HL-60 (cell line): ENCODE measurements at regions not wholly inside any gene's neighbourhood (a gene's known extent, or its start where the extent isn't known, plus 50 kb on each side); places are given as distances from the start of the nearest gene placed in this dataset.

Source experiments
- DNase-seq, 2 experiments: peaks; one replicate each; pipeline ENCODE4 v3.0.0-alpha.2; 2010 to 2020; ENCODE audit warnings: low read depth in 1 of 2, low spot score in 1 of 2
- H3K27ac ChIP-seq: fragments of 250-450 bp; sonication (Bioruptor Pico); replicated peaks from 2 replicates; pipeline ENCODE4 v1.5.1; 2020; ENCODE audit warnings: mild to moderate bottlenecking, moderate library complexity
- H3K27me3 ChIP-seq: fragments of 250-450 bp; sonication (Bioruptor Pico); 2 replicates; pipeline ENCODE4 v1.5.1; 2021; ENCODE audit warnings: mild to moderate bottlenecking, moderate library complexity; ENCODE audit not compliant: insufficient read depth, poor library complexity, severe bottlenecking
- H3K4me3 ChIP-seq: replicated peaks from 2 replicates; pipeline ENCODE4 v1.5.1; 2011; ENCODE audit warnings: mild to moderate bottlenecking, control low read depth, low read length; ENCODE audit not compliant: insufficient read depth
- GABPA ChIP-seq: IDR thresholded peaks from 2 replicates; pipeline ENCODE4 v1.6.1; 2012; ENCODE audit warnings: low read depth
- POLR2AphosphoS5 ChIP-seq: IDR thresholded peaks from 2 replicates; pipeline ENCODE4 v1.6.1; 2012; ENCODE audit warnings: low read depth
- SPI1 ChIP-seq: IDR thresholded peaks from 2 replicates; pipeline ENCODE4 v1.6.1; 2012; ENCODE audit warnings: low read depth, mild to moderate bottlenecking, borderline replicate concordance
- TF ChIP-seq, protein P1 (sequence below): IDR thresholded peaks from one replicate; pipeline ENCODE4 v1.5.1; 2011; ENCODE audit warnings: low read length, control low read depth, inconsistent platforms; ENCODE audit not compliant: insufficient read depth

DNA sequence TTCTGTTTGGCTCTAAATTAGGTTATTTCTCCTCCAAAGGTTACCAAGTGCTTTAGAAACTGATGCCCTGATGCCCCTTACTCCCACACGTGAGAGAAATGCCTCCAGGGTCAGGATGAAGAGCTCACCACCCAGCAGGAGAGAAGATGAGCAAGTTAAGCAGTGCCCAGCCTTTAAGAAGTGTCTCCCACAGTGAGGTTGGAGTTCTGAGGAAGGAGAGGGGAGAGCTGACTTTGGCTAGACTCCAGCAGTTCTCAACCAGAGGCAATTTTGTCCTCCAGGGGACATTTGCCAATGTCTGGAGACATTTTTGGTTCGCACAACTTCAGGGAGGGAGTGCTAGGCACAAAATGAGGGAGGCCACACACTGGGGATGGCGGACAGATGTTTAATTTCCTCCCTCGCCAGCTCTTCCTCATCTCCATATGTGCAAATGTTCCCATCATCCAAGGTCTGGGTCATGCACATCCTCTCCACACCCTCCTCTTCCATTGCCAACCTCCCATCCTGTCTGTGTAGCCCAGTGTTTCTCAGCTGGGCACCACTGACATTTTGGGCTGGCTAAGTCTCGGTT, 50.6 kb upstream of the SLC7A14 start:
- TF ChIP-seq POLR2AphosphoS5, result no peak
- no peak for TF ChIP-seq GABPA
- no peak for TF ChIP-seq SPI1
- TF ChIP-seq, protein P1, sequence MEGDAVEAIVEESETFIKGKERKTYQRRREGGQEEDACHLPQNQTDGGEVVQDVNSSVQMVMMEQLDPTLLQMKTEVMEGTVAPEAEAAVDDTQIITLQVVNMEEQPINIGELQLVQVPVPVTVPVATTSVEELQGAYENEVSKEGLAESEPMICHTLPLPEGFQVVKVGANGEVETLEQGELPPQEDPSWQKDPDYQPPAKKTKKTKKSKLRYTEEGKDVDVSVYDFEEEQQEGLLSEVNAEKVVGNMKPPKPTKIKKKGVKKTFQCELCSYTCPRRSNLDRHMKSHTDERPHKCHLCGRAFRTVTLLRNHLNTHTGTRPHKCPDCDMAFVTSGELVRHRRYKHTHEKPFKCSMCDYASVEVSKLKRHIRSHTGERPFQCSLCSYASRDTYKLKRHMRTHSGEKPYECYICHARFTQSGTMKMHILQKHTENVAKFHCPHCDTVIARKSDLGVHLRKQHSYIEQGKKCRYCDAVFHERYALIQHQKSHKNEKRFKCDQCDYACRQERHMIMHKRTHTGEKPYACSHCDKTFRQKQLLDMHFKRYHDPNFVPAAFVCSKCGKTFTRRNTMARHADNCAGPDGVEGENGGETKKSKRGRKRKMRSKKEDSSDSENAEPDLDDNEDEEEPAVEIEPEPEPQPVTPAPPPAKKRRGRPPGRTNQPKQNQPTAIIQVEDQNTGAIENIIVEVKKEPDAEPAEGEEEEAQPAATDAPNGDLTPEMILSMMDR, result no peak
- no peaks in the 10 kb centered on the region for H3K27me3 ChIP-seq
- no peak overlapping the region for H3K4me3 ChIP-seq
- no peak for DNase-seq
- no peak overlapping the region for H3K27ac ChIP-seq
